Mesendoderm (in vitro differentiated cells): ENCODE measurements at regions not wholly inside any gene's neighbourhood (a gene's known extent, or its start where the extent isn't known, plus 50 kb on each side); places are given as distances from the start of the nearest gene placed in this dataset.
"Not testable (repeated sequence)": the region's sequence is repeated elsewhere in the genome, so short reads cannot be mapped to it uniquely, and the experiment has no call there.

Experiments
- DNase-seq: peaks from one replicate; pipeline ENCODE4 v3.0.0; 2013
- H2AK5ac ChIP-seq: 2 replicates; pipeline ENCODE4 v1.6.1; 2013; ENCODE audit warnings: low read length, inconsistent platforms
- H2BK120ac ChIP-seq: 2 replicates; pipeline ENCODE4 v1.6.1; 2013; ENCODE audit warnings: low read depth, mild to moderate bottlenecking, low read length, moderate library complexity, mixed read lengths
- H2BK15ac ChIP-seq: replicated peaks from 2 replicates; pipeline ENCODE4 v1.6.1; 2013; ENCODE audit warnings: low read depth, mild to moderate bottlenecking, moderate library complexity
- H2BK5ac ChIP-seq: 2 replicates; pipeline ENCODE4 v1.6.1; 2013; ENCODE audit warnings: low read length, inconsistent platforms
- H3K18ac ChIP-seq: 2 replicates; pipeline ENCODE4 v1.6.1; 2013; ENCODE audit warnings: mild to moderate bottlenecking, low read length, mixed read lengths
- H3K23ac ChIP-seq: one replicate; pipeline ENCODE4 v1.6.1; 2013; ENCODE audit warnings: low read length
- H3K27ac ChIP-seq: 2 replicates; pipeline ENCODE4 v1.5.1; 2013; ENCODE audit warnings: low read depth, mild to moderate bottlenecking, inconsistent platforms, low read length, moderate library complexity
- H3K27me3 ChIP-seq: 2 replicates; pipeline ENCODE4 v1.6.1; 2013; ENCODE audit warnings: low read length, control low read depth, mild to moderate bottlenecking, inconsistent platforms; ENCODE audit not compliant: insufficient read depth, poor library complexity
- H3K36me3 ChIP-seq: 2 replicates; pipeline ENCODE4 v1.6.1; 2013; ENCODE audit warnings: low read length, inconsistent platforms; ENCODE audit not compliant: control insufficient read depth, insufficient read depth
- H3K4ac ChIP-seq: one replicate; pipeline ENCODE4 v1.6.1; 2013; ENCODE audit warnings: low read depth, mild to moderate bottlenecking, low read length, moderate library complexity
- H3K4me1 ChIP-seq: 2 replicates; pipeline ENCODE4 v1.6.1; 2013; ENCODE audit warnings: low read depth, low read length, inconsistent platforms; ENCODE audit not compliant: control insufficient read depth
- H3K4me2 ChIP-seq: 2 replicates; pipeline ENCODE4 v1.6.1; 2013; ENCODE audit warnings: low read length
- H3K4me3 ChIP-seq: 2 replicates; pipeline ENCODE4 v1.5.1; 2013; ENCODE audit warnings: mild to moderate bottlenecking, low read length
- H3K56ac ChIP-seq: one replicate; pipeline ENCODE4 v1.6.1; 2013; ENCODE audit warnings: low read length
- H3K79me1 ChIP-seq: 2 replicates; pipeline ENCODE4 v1.6.1; 2013; ENCODE audit warnings: low read length, inconsistent platforms
- H3K79me2 ChIP-seq: 2 replicates; pipeline ENCODE4 v1.6.1; 2013; ENCODE audit warnings: mild to moderate bottlenecking, low read length; ENCODE audit not compliant: control insufficient read depth, insufficient read depth
- H3K9ac ChIP-seq: 2 replicates; pipeline ENCODE4 v1.6.1; 2013; ENCODE audit warnings: low read length, inconsistent platforms
- H4K5ac ChIP-seq: one replicate; pipeline ENCODE4 v1.6.1; 2013; ENCODE audit warnings: low read length
- H4K8ac ChIP-seq: one replicate; pipeline ENCODE4 v1.6.1; 2013; ENCODE audit warnings: low read depth, mild to moderate bottlenecking, control low read depth, low read length, moderate library complexity
- WGBS: extraction: QIAGEN DNeasy Blood & Tissue Kit; methylation state at CpG from one replicate; pipeline ENCODE4 v1.1.7; 2013; ENCODE audit warnings: low lambda C conversion rate, missing lambda C conversion rate; ENCODE audit not compliant: insufficient coverage; ENCODE audit errors: extremely low coverage; 5-methylcytosine and 5-hydroxymethylcytosine counted together

- Histone ChIP-seq H3K18ac (no peak overlapping the region), H3K27ac (no peak overlapping the region), H3K56ac (no peak overlapping the region), H2AK5ac (no peak overlapping the region), H3K9ac (no peak overlapping the region), H4K5ac (no peak overlapping the region), H3K23ac (no peak overlapping the region), H3K4me2 (no peak overlapping the region), H2BK120ac (no peak overlapping the region), H4K8ac (no peak overlapping the region), H3K4ac (no peak overlapping the region), H3K36me3 (no peaks in the 10 kb centered on the region), H2BK5ac (no peak overlapping the region), H3K27me3 (no peaks in the 10 kb centered on the region), H3K79me2 (no peaks in the 10 kb centered on the region), H2BK15ac (no peak overlapping the region), H3K79me1 (no peaks in the 10 kb centered on the region), H3K4me1 (no peaks in the 10 kb centered on the region), H3K4me3 (no peak overlapping the region)
- no CpG with 5 or more reads among the region's 4 CpGs for WGBS
- no peak for DNase-seq
These were observed 491.1 kb upstream of the KLF6 start for GRCh38 chr10:4276151-4276550.

- not testable (repeated sequence) for H3K27me3 ChIP-seq, H4K8ac ChIP-seq, H3K79me2 ChIP-seq, H3K4me1 ChIP-seq, H2BK5ac ChIP-seq, H2BK15ac ChIP-seq, H3K36me3 ChIP-seq, H3K27ac ChIP-seq, H3K4me3 ChIP-seq, H3K4me2 ChIP-seq, H3K79me1 ChIP-seq, DNase-seq, H2AK5ac ChIP-seq, H3K9ac ChIP-seq, H3K23ac ChIP-seq, H3K18ac ChIP-seq, H3K56ac ChIP-seq, H4K5ac ChIP-seq, H2BK120ac ChIP-seq, H3K4ac ChIP-seq
These were observed 489.7 kb upstream of the KLF6 start for GRCh38 chr10:4274671-4275070.

GRCh38 chr10:4271193-4271592 lies 486.2 kb upstream of the KLF6 start:
- H3K27me3 ChIP-seq, result no peaks in the 10 kb centered on the region
- no peak overlapping the region for H2BK5ac ChIP-seq
- no CpG with 5 or more reads among the region's 7 CpGs for WGBS
- no peak overlapping the region for H3K4me2 ChIP-seq
- H3K9ac ChIP-seq, result no peak overlapping the region
- H3K79me2 ChIP-seq, result no peaks in the 10 kb centered on the region
- H3K18ac ChIP-seq, result no peak overlapping the region
- H3K4me1 ChIP-seq, result no peaks in the 10 kb centered on the region
- no peak overlapping the region for H2AK5ac ChIP-seq
- H3K56ac ChIP-seq, result no peak overlapping the region
- no peak overlapping the region for H3K27ac ChIP-seq
- H4K8ac ChIP-seq, result no peak overlapping the region
- H2BK15ac ChIP-seq, result no peak overlapping the region
- no peak overlapping the region for H3K23ac ChIP-seq
- peak; percentile 16 for DNase-seq
- H3K79me1 ChIP-seq, result no peaks in the 10 kb centered on the region
- H3K36me3 ChIP-seq, result no peaks in the 10 kb centered on the region
- no peak overlapping the region for H3K4ac ChIP-seq
- H3K4me3 ChIP-seq, result no peak overlapping the region
- no peak overlapping the region for H4K5ac ChIP-seq
- no peak overlapping the region for H2BK120ac ChIP-seq

GRCh38 chr10:4270116-4270515 lies 485.1 kb upstream of the KLF6 start:
- Histone ChIP-seq H2BK15ac (no peak overlapping the region), H3K27ac (no peak overlapping the region), H3K36me3 (no peaks in the 10 kb centered on the region), H3K27me3 (no peaks in the 10 kb centered on the region), H4K8ac (no peak overlapping the region), H3K56ac (no peak overlapping the region), H3K4me1 (no peaks in the 10 kb centered on the region), H3K4ac (no peak overlapping the region), H3K9ac (no peak overlapping the region), H2BK5ac (no peak overlapping the region), H2BK120ac (no peak overlapping the region), H3K4me3 (no peak overlapping the region), H2AK5ac (no peak overlapping the region), H4K5ac (no peak overlapping the region), H3K79me1 (no peaks in the 10 kb centered on the region), H3K4me2 (no peak overlapping the region), H3K23ac (no peak overlapping the region), H3K18ac (no peak overlapping the region), H3K79me2 (no peaks in the 10 kb centered on the region)
- WGBS, result no CpG with 5 or more reads among the region's 4 CpGs
- peak; percentile 54 for DNase-seq

GRCh38 chr10:4268490-4268889 lies 483.5 kb upstream of the KLF6 start:
- H3K56ac ChIP-seq, DNase-seq, H3K27me3 ChIP-seq, H3K79me2 ChIP-seq, H4K5ac ChIP-seq, H3K36me3 ChIP-seq, H3K27ac ChIP-seq, H3K4me3 ChIP-seq, H3K9ac ChIP-seq, H3K18ac ChIP-seq, H3K4ac ChIP-seq, H3K4me2 ChIP-seq, H3K4me1 ChIP-seq, H4K8ac ChIP-seq, H3K79me1 ChIP-seq, H2BK5ac ChIP-seq, H3K23ac ChIP-seq, H2AK5ac ChIP-seq, H2BK120ac ChIP-seq, H2BK15ac ChIP-seq: not testable (repeated sequence)
- no CpG with 5 or more reads among the region's 6 CpGs for WGBS

- Histone ChIP-seq H3K18ac (no peak overlapping the region), H2BK15ac (no peak overlapping the region), H3K4me1 (no peaks in the 10 kb centered on the region), H3K27ac (no peak overlapping the region), H3K4me3 (no peak overlapping the region), H2BK5ac (no peak overlapping the region), H2AK5ac (no peak overlapping the region), H3K4me2 (no peak overlapping the region), H3K56ac (no peak overlapping the region), H3K23ac (no peak overlapping the region), H4K8ac (no peak overlapping the region), H3K4ac (no peak overlapping the region), H3K79me1 (no peaks in the 10 kb centered on the region), H3K9ac (no peak overlapping the region), H4K5ac (no peak overlapping the region), H3K79me2 (no peaks in the 10 kb centered on the region), H3K27me3 (no peaks in the 10 kb centered on the region), H3K36me3 (no peaks in the 10 kb centered on the region), H2BK120ac (no peak overlapping the region)
- DNase-seq, result no peak
- WGBS, result no CpG with 5 or more reads among the region's 8 CpGs
These were observed 482.2 kb upstream of the KLF6 start for GRCh38 chr10:4267086-4267773.
